ENCODE measurements at regions not wholly inside any gene's neighbourhood (a gene's known extent, or its start where the extent isn't known, plus 50 kb on each side); places are given as distances from the start of the nearest gene placed in this dataset.

DNA sequence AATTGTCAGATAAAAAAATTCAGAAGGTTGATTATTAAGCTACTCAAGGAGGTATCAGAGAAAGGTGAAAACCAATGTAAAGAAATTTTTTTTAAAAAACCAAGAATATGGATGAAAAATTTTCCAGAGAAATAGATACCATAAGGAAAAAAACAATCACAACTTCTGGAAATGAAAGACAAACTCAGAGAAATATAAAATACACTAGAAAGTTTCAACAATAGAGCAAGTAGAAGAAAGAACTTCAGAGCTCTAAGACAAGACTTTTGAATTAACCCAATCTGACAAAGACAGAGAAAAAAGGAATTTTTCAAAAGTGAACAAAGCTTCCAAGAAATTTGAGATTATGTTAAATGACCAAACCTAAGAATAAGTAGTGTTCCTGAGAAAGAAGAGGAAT lies 62.9 kb upstream of the TEAD1 start (continued):
- TF ChIP-seq, protein P1, sequence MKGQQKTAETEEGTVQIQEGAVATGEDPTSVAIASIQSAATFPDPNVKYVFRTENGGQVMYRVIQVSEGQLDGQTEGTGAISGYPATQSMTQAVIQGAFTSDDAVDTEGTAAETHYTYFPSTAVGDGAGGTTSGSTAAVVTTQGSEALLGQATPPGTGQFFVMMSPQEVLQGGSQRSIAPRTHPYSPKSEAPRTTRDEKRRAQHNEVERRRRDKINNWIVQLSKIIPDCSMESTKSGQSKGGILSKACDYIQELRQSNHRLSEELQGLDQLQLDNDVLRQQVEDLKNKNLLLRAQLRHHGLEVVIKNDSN (IDR thresholded peaks at IDR 0.05; ENCODE audit: borderline replicate concordance, low read depth), result no peak
- no peak for TF ChIP-seq EZH2phosphoT487 (IDR thresholded peaks at IDR 0.05; ENCODE audit: borderline replicate concordance, low read depth)
- TF ChIP-seq SIN3A (IDR thresholded peaks at IDR 0.05; ENCODE audit: borderline replicate concordance, low read depth, low read length), result no peak

DNA sequence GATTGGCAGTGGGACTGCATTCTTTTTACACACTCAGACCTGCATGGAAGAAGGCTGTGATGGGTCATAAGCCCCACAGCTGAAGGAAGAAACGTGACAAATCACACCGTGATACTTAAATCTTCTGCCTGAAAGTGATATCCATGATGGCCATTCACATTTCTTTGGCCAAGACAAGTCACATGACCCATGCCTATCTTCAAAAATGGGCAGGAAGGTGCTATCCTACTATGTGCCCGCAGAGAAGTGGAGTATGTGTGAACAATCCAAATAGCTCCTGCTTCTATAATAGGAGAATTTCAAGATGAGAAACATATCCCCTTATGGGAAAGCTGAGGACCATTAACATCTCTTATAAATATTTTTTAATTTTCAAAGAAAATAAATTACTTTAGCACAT lies 56.6 kb upstream of the TEAD1 start:
- Histone ChIP-seq H3K4me2 (no peak overlapping the region), H3K36me3 (replicated peaks in 1 of 2; ENCODE audit: control insufficient read depth in 1 of 2, insufficient read depth in 2 of 2, low read length in 1 of 2) (peaks cover 0 to under 1% of the 10 kb centered on the region in 2 experiments), H3K4me3 (ENCODE audit: low read depth in 2 of 2, low read length in 1 of 2) (no peak overlapping the region), H3K9ac (no peak overlapping the region), H3K9me3 (no peaks in the 10 kb centered on the region), H3K79me2 (ENCODE audit: insufficient read depth) (no peaks in the 10 kb centered on the region), H3K27me3 (ENCODE audit: insufficient read depth) (no peaks in the 10 kb centered on the region), H3F3A (replicated peaks; ENCODE audit: insufficient read depth) (no peaks in the 10 kb centered on the region), H3K27ac (ENCODE audit: low read depth in 2 of 2, low read length in 1 of 2) (no peak overlapping the region), H2AFZ (ENCODE audit: low read depth) (no peak overlapping the region), H3K9me2 (no peaks in the 10 kb centered on the region), H4K20me1 (ENCODE audit: insufficient read depth) (no peaks in the 10 kb centered on the region), H3K4me1 (ENCODE audit: control insufficient read depth in 1 of 2, insufficient read depth in 2 of 2, low read depth in 1 of 2, low read length in 1 of 2) (no peaks in the 10 kb centered on the region; a peak in 1 of 4 replicates)
- CTCF ChIA-PET, result interaction anchor here (0.6 to 1.4 kb wide), 3 partner anchors 18 to 287 kb away, joined by 3 to 4 read pairs (median 3); no protein-coding TSS in a partner anchor
- 90% methylated on average over 3 of the region's 3 CpGs for WGBS (ENCODE audit: low lambda C conversion rate)
- DNase-seq, result no peak
- TF ChIP-seq, protein P2, sequence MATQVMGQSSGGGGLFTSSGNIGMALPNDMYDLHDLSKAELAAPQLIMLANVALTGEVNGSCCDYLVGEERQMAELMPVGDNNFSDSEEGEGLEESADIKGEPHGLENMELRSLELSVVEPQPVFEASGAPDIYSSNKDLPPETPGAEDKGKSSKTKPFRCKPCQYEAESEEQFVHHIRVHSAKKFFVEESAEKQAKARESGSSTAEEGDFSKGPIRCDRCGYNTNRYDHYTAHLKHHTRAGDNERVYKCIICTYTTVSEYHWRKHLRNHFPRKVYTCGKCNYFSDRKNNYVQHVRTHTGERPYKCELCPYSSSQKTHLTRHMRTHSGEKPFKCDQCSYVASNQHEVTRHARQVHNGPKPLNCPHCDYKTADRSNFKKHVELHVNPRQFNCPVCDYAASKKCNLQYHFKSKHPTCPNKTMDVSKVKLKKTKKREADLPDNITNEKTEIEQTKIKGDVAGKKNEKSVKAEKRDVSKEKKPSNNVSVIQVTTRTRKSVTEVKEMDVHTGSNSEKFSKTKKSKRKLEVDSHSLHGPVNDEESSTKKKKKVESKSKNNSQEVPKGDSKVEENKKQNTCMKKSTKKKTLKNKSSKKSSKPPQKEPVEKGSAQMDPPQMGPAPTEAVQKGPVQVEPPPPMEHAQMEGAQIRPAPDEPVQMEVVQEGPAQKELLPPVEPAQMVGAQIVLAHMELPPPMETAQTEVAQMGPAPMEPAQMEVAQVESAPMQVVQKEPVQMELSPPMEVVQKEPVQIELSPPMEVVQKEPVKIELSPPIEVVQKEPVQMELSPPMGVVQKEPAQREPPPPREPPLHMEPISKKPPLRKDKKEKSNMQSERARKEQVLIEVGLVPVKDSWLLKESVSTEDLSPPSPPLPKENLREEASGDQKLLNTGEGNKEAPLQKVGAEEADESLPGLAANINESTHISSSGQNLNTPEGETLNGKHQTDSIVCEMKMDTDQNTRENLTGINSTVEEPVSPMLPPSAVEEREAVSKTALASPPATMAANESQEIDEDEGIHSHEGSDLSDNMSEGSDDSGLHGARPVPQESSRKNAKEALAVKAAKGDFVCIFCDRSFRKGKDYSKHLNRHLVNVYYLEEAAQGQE (IDR thresholded peaks at IDR 0.05; ENCODE audit: low read depth, low read length), result no peak
- TF ChIP-seq FOXJ3 (CRISPR knock-in tag; IDR thresholded peaks at IDR 0.05) (no peak), SIN3A (IDR thresholded peaks at IDR 0.05; ENCODE audit: borderline replicate concordance, low read depth, low read length) (no peak), RAD21 (IDR thresholded peaks at IDR 0.05; ENCODE audit: low read length) (no peak), TAF1 (IDR thresholded peaks at IDR 0.05; ENCODE audit: borderline replicate concordance, low read depth, low read length) (no peak), TEAD4 (IDR thresholded peaks at IDR 0.05; ENCODE audit: borderline replicate concordance, insufficient read depth) (no peak), SMC3 (IDR thresholded peaks at IDR 0.05; ENCODE audit: low read depth, low read length) (no peak), ELF1 (IDR thresholded peaks at IDR 0.05) (no peak), RCOR1 (IDR thresholded peaks at IDR 0.05; ENCODE audit: low read length) (no peak), GABPA (IDR thresholded peaks at IDR 0.05; ENCODE audit: low read depth) (no peak), MXI1 (IDR thresholded peaks at IDR 0.05; ENCODE audit: low read depth, low read length) (no peak), NFIC (IDR thresholded peaks at IDR 0.05; ENCODE audit: borderline replicate concordance) (no peak)
- TF ChIP-seq, protein P3, sequence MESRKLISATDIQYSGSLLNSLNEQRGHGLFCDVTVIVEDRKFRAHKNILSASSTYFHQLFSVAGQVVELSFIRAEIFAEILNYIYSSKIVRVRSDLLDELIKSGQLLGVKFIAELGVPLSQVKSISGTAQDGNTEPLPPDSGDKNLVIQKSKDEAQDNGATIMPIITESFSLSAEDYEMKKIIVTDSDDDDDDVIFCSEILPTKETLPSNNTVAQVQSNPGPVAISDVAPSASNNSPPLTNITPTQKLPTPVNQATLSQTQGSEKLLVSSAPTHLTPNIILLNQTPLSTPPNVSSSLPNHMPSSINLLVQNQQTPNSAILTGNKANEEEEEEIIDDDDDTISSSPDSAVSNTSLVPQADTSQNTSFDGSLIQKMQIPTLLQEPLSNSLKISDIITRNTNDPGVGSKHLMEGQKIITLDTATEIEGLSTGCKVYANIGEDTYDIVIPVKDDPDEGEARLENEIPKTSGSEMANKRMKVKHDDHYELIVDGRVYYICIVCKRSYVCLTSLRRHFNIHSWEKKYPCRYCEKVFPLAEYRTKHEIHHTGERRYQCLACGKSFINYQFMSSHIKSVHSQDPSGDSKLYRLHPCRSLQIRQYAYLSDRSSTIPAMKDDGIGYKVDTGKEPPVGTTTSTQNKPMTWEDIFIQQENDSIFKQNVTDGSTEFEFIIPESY (IDR thresholded peaks at IDR 0.05; ENCODE audit: borderline replicate concordance, low read depth), result no peak
- POLR2A ChIA-PET, result no interaction called here

Measured in SK-N-SH (cell line).